ENCODE measurements at regions not wholly inside any gene's neighbourhood (a gene's known extent, or its start where the extent isn't known, plus 50 kb on each side); places are given as distances from the start of the nearest gene placed in this dataset.

DNA sequence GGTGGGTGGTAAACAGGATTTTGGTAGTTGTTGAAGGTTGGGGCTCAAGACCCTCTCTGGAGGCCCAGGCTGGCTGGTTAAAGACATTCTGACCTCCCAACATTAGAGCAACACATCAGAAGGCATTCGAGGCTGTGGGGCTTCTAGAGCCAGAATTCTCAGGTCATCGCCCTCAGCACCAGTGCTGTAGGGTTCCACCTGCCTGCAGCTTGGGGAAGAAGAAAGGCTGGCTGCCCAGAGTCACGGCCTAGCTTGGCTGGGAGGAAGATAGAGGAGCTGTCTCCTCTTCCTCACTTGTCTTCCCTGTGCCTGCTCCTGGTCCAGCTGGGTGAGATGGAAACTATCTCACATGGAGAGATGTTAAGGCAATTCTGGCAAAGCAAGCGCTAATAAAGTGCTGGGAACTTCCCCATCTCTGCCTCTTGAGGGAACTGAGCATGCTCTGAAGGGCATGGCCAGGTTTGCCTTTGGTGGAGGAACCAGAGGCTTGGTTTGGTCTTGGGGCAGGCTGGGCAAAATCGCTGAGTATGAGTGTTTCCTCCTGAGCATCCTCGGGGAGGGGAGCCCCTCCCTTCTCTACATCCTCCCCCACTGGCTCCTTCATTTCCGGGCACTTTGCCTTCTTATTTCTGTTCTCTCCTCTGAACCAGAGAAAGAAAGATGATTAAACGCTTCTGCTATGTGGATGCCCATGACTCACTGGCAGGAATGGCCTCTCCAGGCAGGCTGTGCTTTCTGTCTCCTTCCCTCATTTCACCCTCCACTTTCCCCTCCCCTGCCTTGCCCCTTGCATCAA is 509.0 kb upstream of the PODXL start:
- TF ChIP-seq CTCF (conservative IDR thresholded peaks at IDR 0.05; ENCODE audit: low read depth, low read length) (no peak), EZH2 (IDR thresholded peaks at IDR 0.05; ENCODE audit: borderline replicate concordance, low read depth, low read length, poor library complexity, severe bottlenecking) (no peak)

All from A673 (cell line).